Stimulated activated CD4-positive, alpha-beta T cell treated with anti-CD3 and anti-CD28 coated beads, Interleukin-1b, Interleukin-23, amount 100 ng/mL, for 4 hours (primary cell): ENCODE measurements at regions not wholly inside any gene's neighbourhood (a gene's known extent, or its start where the extent isn't known, plus 50 kb on each side); places are given as distances from the start of the nearest gene placed in this dataset.
"Not testable (repeated sequence)": the region's sequence is repeated elsewhere in the genome, so short reads cannot be mapped to it uniquely, and the experiment has no call there.

Experiments
- DNase-seq, 2 donors: peaks; one replicate each; pipeline ENCODE4 v3.0.0-alpha.2; 2020; ENCODE audit warnings: low read depth in 2 of 2

- DNase-seq = no peak
Measured at GRCh38 chr3:34056951-34057390, 258.5 kb downstream of the PDCD6IP start.

GRCh38 chr3:34060995-34061394 is 262.6 kb downstream of the PDCD6IP start:
- DNase-seq = not testable (repeated sequence)

DNA sequence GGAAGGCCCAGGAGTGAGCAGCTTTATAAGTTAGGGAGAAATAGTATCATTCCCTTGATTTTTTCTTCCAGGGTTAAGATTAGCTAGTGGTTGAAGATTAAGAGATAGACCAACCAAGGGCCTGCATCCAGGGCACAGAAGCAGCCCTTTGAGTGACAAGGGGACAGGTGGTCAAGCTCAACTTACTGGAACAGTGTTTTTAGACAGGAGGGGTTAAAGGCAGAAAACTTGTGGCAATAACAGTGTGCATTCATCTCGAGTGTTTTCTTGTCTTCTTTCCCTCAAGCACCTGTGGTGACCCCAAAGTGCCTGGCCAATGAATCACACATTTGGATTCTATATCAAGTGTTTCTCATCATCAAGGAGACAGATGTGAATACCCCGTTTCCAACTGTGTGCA is 267.5 kb downstream of the PDCD6IP start:
- no peak for DNase-seq

GRCh38 chr3:34066328-34066727 is 267.9 kb downstream of the PDCD6IP start:
- no peak for DNase-seq

GRCh38 chr3:34066999-34067398 is 268.6 kb downstream of the PDCD6IP start:
- DNase-seq = no peak

DNA sequence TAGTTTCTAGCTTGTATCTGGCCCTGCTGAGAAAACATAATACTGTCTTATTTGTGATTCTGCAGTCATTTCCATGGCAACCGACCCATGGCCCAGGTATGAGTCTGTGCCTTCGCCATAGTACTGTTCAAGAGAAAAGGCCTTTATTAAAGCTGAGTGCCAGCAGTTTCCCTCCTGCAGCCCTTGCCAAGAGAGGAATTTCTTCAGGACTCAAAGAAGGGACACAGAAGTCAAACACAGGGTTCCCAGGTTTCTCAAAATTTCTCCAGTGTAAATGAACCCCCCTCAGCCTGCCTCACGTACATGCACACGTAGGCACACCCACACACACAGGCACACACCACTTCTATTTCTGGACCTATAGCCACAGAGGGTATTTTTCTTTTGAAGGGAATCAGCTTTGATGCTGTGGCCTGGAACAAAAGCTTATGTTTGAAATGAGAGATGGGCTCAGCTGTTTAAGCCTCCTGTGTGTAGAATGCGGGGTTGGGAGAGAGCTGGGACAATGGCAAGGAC is 269.2 kb downstream of the PDCD6IP start:
- no peak for DNase-seq

GRCh38 chr3:34068505-34068904 is 270.1 kb downstream of the PDCD6IP start:
- DNase-seq = no peak

DNA sequence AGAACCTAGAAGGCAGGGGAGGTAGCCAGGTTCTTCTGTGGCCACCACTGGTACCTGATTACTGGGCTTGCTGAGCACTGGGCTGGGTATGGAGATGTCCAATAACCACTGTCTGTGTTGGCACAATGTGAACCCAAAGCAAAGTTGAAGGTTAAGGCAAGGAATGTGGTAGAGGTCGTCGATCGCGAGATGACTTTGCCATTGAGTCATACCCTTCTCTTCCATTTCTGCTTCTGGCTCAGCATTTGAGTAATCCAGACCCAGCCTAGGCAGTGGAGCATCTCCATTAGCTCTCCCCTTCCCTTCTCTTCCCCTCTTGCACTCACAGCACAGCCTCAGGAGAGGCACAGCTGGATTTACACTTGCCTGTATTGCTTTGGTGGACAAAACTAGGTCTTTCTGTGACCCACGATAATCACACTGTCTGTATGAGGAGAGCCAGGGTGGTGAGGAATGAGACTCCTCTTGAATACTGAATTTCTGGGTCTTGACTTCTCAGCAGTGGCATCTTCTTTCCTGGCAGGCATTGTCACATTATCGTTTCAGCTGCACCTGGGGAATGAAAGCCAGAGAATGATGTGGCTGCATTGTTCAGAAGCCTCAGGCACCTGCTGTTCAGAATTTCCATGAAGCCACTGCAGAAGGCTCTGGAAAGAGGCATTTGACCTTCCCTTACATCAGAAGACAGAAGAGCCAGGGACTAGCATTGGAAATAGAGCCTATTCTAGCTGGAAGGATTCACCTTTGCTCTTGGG is 272.6 kb downstream of the PDCD6IP start:
- no peak for DNase-seq

DNA sequence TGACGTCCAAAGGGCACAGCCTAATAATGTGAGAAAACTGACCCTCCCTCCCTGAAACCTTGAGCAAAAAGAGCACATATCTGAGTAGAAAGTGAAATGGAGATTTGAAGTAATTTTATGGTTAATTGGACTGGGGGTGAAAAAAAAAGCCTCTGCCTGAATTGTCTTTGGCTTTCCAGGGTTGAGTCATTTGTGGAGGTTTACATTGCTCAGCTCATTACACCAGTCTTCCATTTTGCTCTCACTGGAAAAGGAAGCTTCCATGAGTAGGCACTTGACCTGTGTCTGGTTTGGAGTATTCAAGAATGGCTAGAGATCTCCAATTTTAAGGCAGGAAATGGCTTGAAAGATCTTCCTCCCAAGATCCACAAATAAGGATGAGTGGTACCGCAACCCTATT is 273.9 kb downstream of the PDCD6IP start:
- DNase-seq = no peak

DNA sequence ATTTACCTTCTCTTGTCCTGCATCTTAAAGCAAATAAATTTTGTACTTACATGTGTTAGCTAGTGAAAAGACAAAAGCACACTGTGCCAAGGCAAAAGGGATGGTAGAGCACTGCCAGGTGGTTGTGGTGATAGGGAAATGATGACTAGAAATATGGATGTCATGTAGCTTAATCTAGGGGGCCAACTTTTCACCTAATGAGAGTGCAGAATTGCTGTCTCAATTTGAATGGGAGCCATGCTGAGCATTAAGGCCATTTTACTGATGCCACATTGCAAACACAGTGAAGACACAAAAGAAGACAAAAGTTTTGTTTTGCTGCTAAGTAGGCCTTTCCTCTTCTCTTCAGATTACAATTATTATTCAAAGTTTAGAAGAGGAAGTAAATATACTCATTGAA is 274.7 kb downstream of the PDCD6IP start:
- DNase-seq = no peak

DNA sequence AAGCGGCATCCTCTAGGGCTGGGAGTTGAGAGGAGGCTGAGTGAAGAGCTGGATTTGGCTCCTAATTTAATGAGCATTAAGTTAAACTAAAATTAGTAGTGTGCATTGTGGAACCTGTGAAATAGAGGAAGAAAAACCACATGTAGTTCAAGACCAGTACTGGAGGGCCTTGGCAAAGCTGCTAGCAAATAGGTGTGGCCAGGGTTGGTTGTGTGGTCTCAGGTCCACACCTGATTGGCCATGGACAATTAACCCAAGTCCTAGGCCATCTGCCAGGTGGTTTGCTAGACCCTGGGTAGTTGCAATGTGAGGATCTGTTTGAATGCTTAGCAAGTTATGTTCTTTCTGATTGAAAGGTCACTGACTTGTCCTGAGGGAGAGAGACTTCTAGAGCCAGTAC is 275.5 kb downstream of the PDCD6IP start:
- DNase-seq = no peak

GRCh38 chr3:34075975-34076374 is 277.5 kb downstream of the PDCD6IP start:
- no peak for DNase-seq

GRCh38 chr3:34077417-34078195 is 279.2 kb downstream of the PDCD6IP start:
- no peak for DNase-seq

GRCh38 chr3:34078418-34078817 is 280.0 kb downstream of the PDCD6IP start:
- DNase-seq = no peak

DNA sequence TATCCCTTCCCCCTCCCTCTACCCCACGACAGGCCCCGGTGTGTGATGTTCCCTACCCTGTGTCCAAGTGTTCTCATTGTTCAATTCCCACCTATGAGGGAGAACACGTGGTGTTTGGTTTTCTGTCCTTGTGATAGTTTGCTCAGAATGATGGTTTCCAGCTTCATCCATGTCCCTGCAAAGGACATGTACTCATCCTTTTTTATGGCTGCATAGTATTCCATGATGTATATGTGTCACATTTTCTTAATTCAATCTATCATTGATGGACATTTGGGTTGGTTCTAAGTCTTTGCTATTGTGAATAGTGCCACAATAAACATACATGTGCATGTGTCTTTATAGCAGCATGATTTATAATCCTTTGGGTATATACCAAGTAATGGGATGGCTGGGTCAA is 281.4 kb downstream of the PDCD6IP start:
- DNase-seq = not testable (repeated sequence)

- not testable (repeated sequence) for DNase-seq
Measured at GRCh38 chr3:34090379-34090778, 291.9 kb downstream of the PDCD6IP start.

DNA sequence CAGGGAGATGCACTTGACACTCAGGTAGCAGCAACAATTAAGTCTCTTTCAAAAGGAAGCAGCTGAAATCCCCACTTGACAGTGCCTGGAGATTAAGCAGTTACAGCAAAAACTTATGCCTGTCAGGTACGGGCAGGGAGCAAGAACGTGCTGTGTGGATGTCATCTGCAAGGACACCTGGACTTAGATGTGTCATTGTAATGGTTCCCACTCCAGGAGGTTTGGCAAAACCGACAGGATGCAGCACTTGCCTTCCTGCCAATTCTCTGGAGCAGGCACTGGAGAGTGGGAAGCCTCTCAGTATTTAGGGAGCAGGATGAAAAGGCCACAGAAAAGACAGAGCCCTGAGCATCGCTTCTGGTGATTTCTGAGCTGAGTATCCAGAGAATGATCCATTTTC is 292.4 kb downstream of the PDCD6IP start:
- no peak for DNase-seq

GRCh38 chr3:34094280-34094679 is 295.9 kb downstream of the PDCD6IP start:
- DNase-seq = not testable (repeated sequence)

DNA sequence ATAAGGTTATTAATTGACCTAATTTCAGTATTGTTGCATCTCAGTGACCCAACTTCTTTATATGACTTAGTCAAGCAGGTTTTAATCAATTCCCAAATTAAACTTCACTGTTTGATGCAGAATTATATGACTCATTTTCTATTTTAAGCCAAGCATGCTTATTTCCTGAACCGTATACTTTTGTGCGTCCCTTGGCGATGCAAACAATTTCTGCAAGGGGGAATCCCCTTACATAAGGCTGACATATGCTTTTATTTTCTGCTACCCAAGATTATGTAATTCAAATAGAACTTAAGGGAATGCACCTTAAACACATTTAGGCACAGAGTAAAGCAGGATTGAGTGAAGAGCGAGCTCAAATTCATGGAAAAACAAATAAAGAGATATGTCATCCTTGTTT is 303.9 kb downstream of the PDCD6IP start:
- no peak for DNase-seq

GRCh38 chr3:34106379-34106778 is 307.9 kb downstream of the PDCD6IP start:
- no peak for DNase-seq

DNA sequence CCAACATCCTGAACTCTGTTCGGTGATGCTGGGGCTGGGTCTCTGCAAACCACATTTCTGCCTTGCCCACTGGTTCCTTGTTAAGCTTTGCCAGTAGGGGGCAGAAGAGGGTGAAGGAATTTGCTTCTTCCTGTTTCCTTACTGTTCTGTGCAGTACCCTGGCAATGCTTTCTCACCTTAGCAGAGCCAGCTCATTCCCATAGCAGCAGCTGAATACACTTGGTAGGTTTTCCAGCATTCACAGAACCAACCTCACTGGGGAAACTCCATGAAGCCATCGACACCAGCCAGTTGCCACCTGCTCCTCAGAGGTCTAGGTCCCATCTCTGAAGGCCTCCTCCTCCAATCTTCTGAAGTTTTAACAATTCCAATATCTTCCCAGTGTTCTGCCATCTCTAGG is 308.4 kb downstream of the PDCD6IP start:
- DNase-seq = no peak

DNA sequence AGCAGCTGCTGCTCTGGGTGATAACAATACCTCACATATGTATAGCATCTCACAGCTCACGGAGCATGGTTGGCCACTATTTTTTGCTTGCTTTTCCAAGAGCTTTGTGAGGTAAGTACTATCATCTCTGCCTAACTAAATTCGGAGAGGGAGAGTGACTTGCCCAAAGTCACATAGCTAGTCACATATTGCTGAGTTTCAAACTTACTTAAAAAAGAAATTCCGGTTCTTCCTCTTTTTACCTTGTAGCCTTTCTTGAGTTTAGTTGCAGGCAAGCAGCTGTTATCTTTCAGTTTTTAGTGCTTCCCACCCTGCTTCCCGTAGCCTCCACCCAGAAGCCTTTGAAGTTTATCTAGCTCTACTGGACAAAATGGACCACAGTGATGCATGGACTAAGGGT is 309.2 kb downstream of the PDCD6IP start:
- no peak for DNase-seq

GRCh38 chr3:34109021-34109420 is 310.6 kb downstream of the PDCD6IP start:
- DNase-seq = no peak
